BE2C (cell line): ENCODE measurements at regions not wholly inside any gene's neighbourhood (a gene's known extent, or its start where the extent isn't known, plus 50 kb on each side); places are given as distances from the start of the nearest gene placed in this dataset.

ENCODE experiments used
- DNase-seq: peaks from one replicate; pipeline ENCODE4 v3.0.0-alpha.2; 2020
- H3K27me3 ChIP-seq: fragments of 250-450 bp; sonication (Bioruptor Pico); 2 replicates; pipeline ENCODE4 v1.5.1; 2020; ENCODE audit warnings: mild to moderate bottlenecking
- H3K36me3 ChIP-seq: fragments of 250-450 bp; sonication (Bioruptor Pico); 2 replicates; pipeline ENCODE4 v1.5.1; 2020; ENCODE audit warnings: mild to moderate bottlenecking
- H3K4me1 ChIP-seq: fragments of 250-450 bp; sonication (Bioruptor Pico); 2 replicates; pipeline ENCODE4 v1.5.1; 2020
- H3K4me3 ChIP-seq: 2 replicates; pipeline ENCODE4 v1.5.1; 2011; ENCODE audit warnings: low read depth, low read length
- H3K9me3 ChIP-seq: fragments of 250-450 bp; sonication (Bioruptor Pico); 2 replicates; pipeline ENCODE4 v1.5.1; 2020
- CTCF ChIP-seq: IDR thresholded peaks from 2 replicates; pipeline ENCODE4 v1.5.1; 2012; ENCODE audit warnings: mild to moderate bottlenecking, low read depth, low read length

- H3K9me3 ChIP-seq: no peaks in the 10 kb centered on the region
- H3K36me3 ChIP-seq: no peaks in the 10 kb centered on the region
- no peak overlapping the region for H3K4me3 ChIP-seq
- DNase-seq: no peak
- no peak for TF ChIP-seq CTCF
- no peaks in the 10 kb centered on the region for H3K27me3 ChIP-seq
- no peaks in the 10 kb centered on the region for H3K4me1 ChIP-seq
These were observed 184.3 kb upstream of the SYNCRIP start for GRCh38 chr6:85826997-85827396.

GRCh38 chr6:85824329-85824728, 181.6 kb upstream of the SYNCRIP start:
- Histone ChIP-seq H3K27me3 (no peaks in the 10 kb centered on the region), H3K4me3 (no peak overlapping the region), H3K9me3 (no peaks in the 10 kb centered on the region), H3K4me1 (no peaks in the 10 kb centered on the region), H3K36me3 (no peaks in the 10 kb centered on the region)
- TF ChIP-seq CTCF: peak; percentile 8; the same call in 1 of the 2 replicates
- DNase-seq: no peak

GRCh38 chr6:85810558-85810957, 167.9 kb upstream of the SYNCRIP start:
- H3K9me3 ChIP-seq: no peaks in the 10 kb centered on the region; the same call in 1 of the 2 replicates
- H3K4me1 ChIP-seq: no peaks in the 10 kb centered on the region
- no peak for TF ChIP-seq CTCF
- H3K27me3 ChIP-seq: no peaks in the 10 kb centered on the region
- H3K4me3 ChIP-seq: no peak overlapping the region
- DNase-seq: no peak
- no peaks in the 10 kb centered on the region for H3K36me3 ChIP-seq

GRCh38 chr6:85803721-85804120, 161.0 kb upstream of the SYNCRIP start:
- Histone ChIP-seq H3K36me3 (no peaks in the 10 kb centered on the region), H3K4me3 (no peak overlapping the region), H3K9me3 (no peaks in the 10 kb centered on the region; the same call in 1 of the 2 replicates), H3K4me1 (no peaks in the 10 kb centered on the region), H3K27me3 (no peaks in the 10 kb centered on the region)
- TF ChIP-seq CTCF: no peak
- DNase-seq: no peak

- H3K36me3 ChIP-seq: no peaks in the 10 kb centered on the region
- DNase-seq: no peak
- no peak for TF ChIP-seq CTCF
These were observed 159.5 kb upstream of the SYNCRIP start for GRCh38 chr6:85802162-85802561.

GRCh38 chr6:85798931-85799652, 156.4 kb upstream of the SYNCRIP start:
- Histone ChIP-seq H3K4me3 (no peak overlapping the region), H3K4me1 (peaks cover 6% of the 10 kb centered on the region; the same call in 1 of the 2 replicates), H3K36me3 (no peaks in the 10 kb centered on the region), H3K27me3 (no peaks in the 10 kb centered on the region), H3K9me3 (no peaks in the 10 kb centered on the region)
- no peak for TF ChIP-seq CTCF
- no peak for DNase-seq

More at GRCh38 chr6:85802162-85802561, 159.5 kb upstream of the SYNCRIP start:
- no peak overlapping the region for H3K4me3 ChIP-seq
- H3K27me3 ChIP-seq: no peaks in the 10 kb centered on the region
- no peaks in the 10 kb centered on the region for H3K9me3 ChIP-seq
- no peaks in the 10 kb centered on the region for H3K4me1 ChIP-seq
